CD4-positive, CD25-positive, alpha-beta regulatory T cell (primary cell): ENCODE measurements at regions not wholly inside any gene's neighbourhood (a gene's known extent, or its start where the extent isn't known, plus 50 kb on each side); places are given as distances from the start of the nearest gene placed in this dataset.

Source experiments
- ATAC-seq, 2 donors: fragments of 150-1000 bp; cut with Tn5 transposase; one replicate each; pipeline ENCODE4 v1.10.0; 2021; ENCODE audit warnings: low read depth in 2 of 2, moderate number of reproducible peaks in 2 of 2, moderate library complexity in 1 of 2
- DNase-seq, 3 donors: peaks; one replicate each; pipeline versions ENCODE4 v3.0.0 to v3.0.0-alpha.2; 2012 to 2022; ENCODE audit warnings: mixed read lengths in 1 of 3
- H3K27ac ChIP-seq: one replicate; pipeline ENCODE4 v1.7.0; 2013; ENCODE audit warnings: mild to moderate bottlenecking, low read length; ENCODE audit not compliant: insufficient read depth, poor library complexity, severe bottlenecking
- H3K27me3 ChIP-seq: one replicate; pipeline ENCODE4 v1.7.0; 2013; ENCODE audit warnings: low read length; ENCODE audit not compliant: control insufficient read depth, insufficient read depth
- H3K36me3 ChIP-seq: one replicate; pipeline ENCODE4 v1.7.0; 2013; ENCODE audit warnings: mild to moderate bottlenecking, low read length, moderate library complexity; ENCODE audit not compliant: control insufficient read depth, insufficient read depth
- H3K4me1 ChIP-seq: 2 replicates; pipeline ENCODE4 v1.7.0; 2013; ENCODE audit warnings: mild to moderate bottlenecking, low read length; ENCODE audit not compliant: insufficient read depth, control insufficient read depth, poor library complexity, severe bottlenecking
- H3K4me3 ChIP-seq: one replicate; pipeline ENCODE4 v1.7.0; 2013; ENCODE audit warnings: low read depth, mild to moderate bottlenecking, low read length, moderate library complexity
- H3K9me3 ChIP-seq, 2 experiments: 1 replicate in 1 of 2; 2 replicates in 1 of 2; pipeline ENCODE4 v1.7.0; 2013; ENCODE audit warnings: low read length in 2 of 2, mild to moderate bottlenecking in 1 of 2, moderate library complexity in 1 of 2; ENCODE audit not compliant: control insufficient read depth in 2 of 2
- H3K27ac Mint-ChIP-seq, 3 donors: one replicate each; pipeline ENCODE4 v1.8.0; 2020 to 2022; ENCODE audit warnings: mild to moderate bottlenecking in 3 of 3, mixed read lengths in 3 of 3, moderate library complexity in 2 of 3
- H3K27me3 Mint-ChIP-seq: one replicate; pipeline ENCODE4 v1.8.0; 2022; ENCODE audit warnings: mild to moderate bottlenecking, mixed read lengths
- H3K36me3 Mint-ChIP-seq: one replicate; pipeline ENCODE4 v1.8.0; 2020; ENCODE audit warnings: mixed read lengths
- H3K4me1 Mint-ChIP-seq, 4 donors: one replicate each; pipeline ENCODE4 v1.8.0; 2020 to 2022; ENCODE audit warnings: mixed read lengths in 4 of 4, mild to moderate bottlenecking in 1 of 4
- H3K4me3 Mint-ChIP-seq, 4 donors: one replicate each; pipeline ENCODE4 v1.8.0; 2020 to 2022; ENCODE audit warnings: mild to moderate bottlenecking in 4 of 4, mixed read lengths in 4 of 4, moderate library complexity in 3 of 4
- H3K9me3 Mint-ChIP-seq, 7 donors: one replicate each; pipeline ENCODE4 v1.8.0; 2020 to 2022; ENCODE audit warnings: mixed read lengths in 7 of 7, mild to moderate bottlenecking in 3 of 7, moderate library complexity in 2 of 7

DNA sequence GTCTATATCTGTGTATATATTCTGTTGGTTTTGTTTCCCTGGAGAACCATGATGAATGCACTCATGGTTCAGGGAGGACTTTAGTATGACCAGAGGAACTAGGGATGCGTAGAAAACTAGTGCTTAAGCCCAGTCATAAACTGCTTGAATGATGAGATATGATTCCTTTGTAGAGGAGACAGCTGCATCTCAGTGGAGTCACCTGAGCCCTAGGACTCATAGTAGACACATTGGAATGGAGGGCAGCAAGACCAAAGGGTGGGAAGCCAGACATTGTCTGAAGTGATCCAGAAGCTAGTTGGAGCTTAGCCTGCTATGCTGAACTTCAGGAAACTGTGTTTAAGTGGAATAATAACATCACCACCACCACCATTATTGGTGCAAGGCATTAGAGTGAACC, 89.5 kb upstream of the SPATA13 start:
- Mint-ChIP-seq H3K27ac (no peak overlapping the region), H3K27me3 (peaks cover 19% of the 10 kb centered on the region), H3K9me3 (no peaks in the 10 kb centered on the region), H3K4me1 (peaks cover 0 to 5% (median 0%) of the 10 kb centered on the region in 4 donors), H3K4me3 (no peak overlapping the region), H3K36me3 (no peaks in the 10 kb centered on the region)
- Histone ChIP-seq H3K4me1 (no peaks in the 10 kb centered on the region), H3K4me3 (no peak overlapping the region), H3K9me3 (no peaks in the 10 kb centered on the region), H3K27me3 (peaks cover 3% of the 10 kb centered on the region), H3K36me3 (no peaks in the 10 kb centered on the region), H3K27ac (no peak overlapping the region)
- DNase-seq: no peak
- ATAC-seq: no peak

DNA sequence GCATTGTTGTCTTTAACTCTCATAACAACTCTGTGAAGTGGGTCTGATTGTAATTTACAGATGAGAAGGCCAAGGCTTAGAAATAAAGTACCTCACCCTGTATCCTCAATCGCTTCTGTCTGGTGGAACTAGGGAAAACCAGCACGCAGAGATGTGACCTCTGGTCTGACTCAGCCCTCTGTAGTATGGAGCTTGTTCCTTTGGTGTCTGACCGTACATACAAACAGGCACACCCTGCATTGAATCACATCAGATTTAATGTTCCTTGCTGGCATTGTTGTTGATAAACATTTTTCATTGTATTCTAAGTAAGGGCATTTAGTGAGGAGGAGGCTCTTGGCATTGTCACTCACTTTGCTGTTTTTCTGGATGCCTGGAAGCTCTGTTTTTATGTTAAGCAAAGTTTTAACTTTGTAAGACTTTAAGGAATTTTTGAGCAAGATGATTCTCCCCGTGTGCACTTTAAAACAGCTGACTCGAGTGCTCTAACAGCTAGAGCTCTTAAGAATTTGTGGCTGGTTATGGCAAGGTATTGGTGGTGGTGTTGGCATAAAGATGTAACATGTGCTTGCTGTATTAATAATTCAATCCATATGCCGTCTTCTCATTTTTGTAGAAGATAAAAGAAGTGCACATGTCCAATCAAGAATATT, 89.0 kb upstream of the SPATA13 start:
- Histone ChIP-seq H3K27ac (no peak overlapping the region), H3K36me3 (no peaks in the 10 kb centered on the region), H3K4me3 (no peak overlapping the region), H3K4me1 (no peaks in the 10 kb centered on the region), H3K9me3 (no peaks in the 10 kb centered on the region), H3K27me3 (peaks cover 3% of the 10 kb centered on the region)
- no peak for DNase-seq
- no peak for ATAC-seq
- Mint-ChIP-seq H3K27ac (no peak overlapping the region), H3K4me3 (no peak overlapping the region), H3K27me3 (peaks cover 19% of the 10 kb centered on the region), H3K36me3 (no peaks in the 10 kb centered on the region), H3K9me3 (no peaks in the 10 kb centered on the region), H3K4me1 (peaks cover 0 to 8% (median 2%) of the 10 kb centered on the region in 4 donors)

DNA sequence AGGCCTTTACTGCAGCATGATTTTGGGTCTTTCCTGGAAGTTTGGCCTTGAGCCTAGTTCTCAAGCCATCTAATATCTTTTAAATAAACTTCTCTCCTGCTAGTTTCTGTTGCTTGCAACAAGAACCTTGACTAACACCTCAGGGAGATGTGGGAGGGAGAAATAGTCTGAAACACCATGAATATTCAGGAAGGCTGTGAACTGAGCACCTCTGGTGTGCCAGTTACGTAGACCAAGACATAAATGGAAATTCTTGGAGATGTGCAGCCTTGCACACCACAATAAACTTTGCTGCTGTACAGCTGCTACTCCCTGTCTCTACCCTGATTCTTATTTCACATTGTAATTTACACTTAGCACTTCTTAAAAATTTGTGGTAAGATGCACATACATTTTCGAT, 86.9 kb upstream of the SPATA13 start:
- Mint-ChIP-seq H3K36me3 (no peaks in the 10 kb centered on the region), H3K4me3 (no peak overlapping the region), H3K27ac (no peak overlapping the region), H3K9me3 (no peaks in the 10 kb centered on the region), H3K4me1 (peaks cover 0 to 10% (median 2%) of the 10 kb centered on the region in 4 donors), H3K27me3 (peaks cover 16% of the 10 kb centered on the region)
- DNase-seq (no peak), ATAC-seq (no peak)
- H3K4me3 ChIP-seq: no peak overlapping the region
- H3K27ac ChIP-seq: no peak overlapping the region
- H3K36me3 ChIP-seq: no peaks in the 10 kb centered on the region
- no peaks in the 10 kb centered on the region for H3K9me3 ChIP-seq
- H3K27me3 ChIP-seq: peaks cover 3% of the 10 kb centered on the region
- no peaks in the 10 kb centered on the region for H3K4me1 ChIP-seq

DNA sequence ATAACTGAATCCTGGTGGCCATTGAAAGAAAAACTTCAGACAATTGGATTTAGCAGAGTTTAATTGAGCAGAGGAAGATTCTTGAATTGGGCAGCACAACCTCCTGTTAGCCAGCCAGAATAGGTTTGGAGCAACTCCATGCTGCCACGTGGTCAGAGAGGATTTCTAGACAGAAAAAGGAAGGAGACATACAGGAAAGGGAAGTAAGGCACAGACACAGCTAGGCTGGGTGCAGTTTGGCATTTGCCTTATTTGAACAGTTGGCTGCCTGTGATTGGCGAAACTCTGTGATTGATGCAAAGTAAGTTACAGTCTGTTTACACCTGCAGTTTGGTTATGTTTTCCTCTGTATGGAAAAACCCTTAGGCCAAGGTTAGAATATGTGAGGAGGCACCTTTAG, 85.8 kb upstream of the SPATA13 start:
- Mint-ChIP-seq H3K27ac (no peak overlapping the region), H3K9me3 (no peaks in the 10 kb centered on the region), H3K4me1 (peaks cover 0 to 6% (median 2%) of the 10 kb centered on the region in 4 donors), H3K27me3 (peaks cover 16% of the 10 kb centered on the region), H3K36me3 (no peaks in the 10 kb centered on the region), H3K4me3 (no peak overlapping the region)
- Histone ChIP-seq H3K9me3 (no peaks in the 10 kb centered on the region), H3K4me1 (no peaks in the 10 kb centered on the region), H3K27ac (no peak overlapping the region), H3K27me3 (peaks cover 3% of the 10 kb centered on the region), H3K4me3 (no peak overlapping the region), H3K36me3 (no peaks in the 10 kb centered on the region)
- no peak for ATAC-seq
- DNase-seq: no peak

DNA sequence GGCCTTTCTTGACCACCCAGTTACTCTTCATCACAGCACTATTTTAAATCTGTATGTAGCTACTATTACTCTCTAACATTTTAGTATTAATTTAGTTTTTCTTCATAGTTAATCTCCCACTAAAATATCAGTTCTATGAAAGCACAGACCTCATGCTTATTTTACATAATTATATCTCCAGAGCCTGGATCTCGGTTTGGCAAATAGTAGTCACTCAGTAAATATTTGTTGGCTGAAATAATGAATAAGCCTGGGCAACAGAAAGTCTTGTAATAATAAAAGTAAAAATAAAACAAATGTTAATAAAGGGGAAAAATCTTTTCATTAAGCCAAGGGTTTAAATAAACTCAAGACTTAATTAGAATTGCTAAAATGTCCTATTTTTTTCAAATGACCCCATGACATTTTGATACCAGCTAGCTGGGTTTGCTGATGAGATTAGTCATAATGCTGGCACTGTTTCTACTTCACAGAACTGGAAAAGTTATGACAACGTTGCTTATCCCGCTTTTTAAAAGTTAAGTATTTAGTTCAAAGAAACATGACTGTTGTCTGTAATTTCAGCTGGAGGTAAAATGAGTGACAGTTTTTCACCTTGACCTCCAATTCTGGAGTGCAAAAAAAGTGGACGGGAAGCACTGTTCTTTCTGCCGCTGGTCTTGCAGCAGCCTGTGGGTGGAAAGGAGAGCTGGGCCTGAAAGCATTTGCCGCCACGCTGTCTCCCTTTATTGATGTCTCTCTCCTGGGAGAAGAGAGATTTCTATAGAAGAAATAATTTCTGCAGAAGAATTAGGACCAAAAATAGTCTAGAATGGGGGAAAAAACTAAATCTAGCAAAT, 85.2 kb upstream of the SPATA13 start:
- Mint-ChIP-seq H3K9me3 (no peaks in the 10 kb centered on the region), H3K36me3 (no peaks in the 10 kb centered on the region), H3K27ac (no peak overlapping the region), H3K4me1 (peaks cover 0 to 6% (median 2%) of the 10 kb centered on the region in 4 donors), H3K27me3 (peaks cover 15% of the 10 kb centered on the region), H3K4me3 (no peak overlapping the region)
- H3K36me3 ChIP-seq: no peaks in the 10 kb centered on the region
- DNase-seq: no peak
- H3K9me3 ChIP-seq: no peaks in the 10 kb centered on the region
- no peak overlapping the region for H3K27ac ChIP-seq
- H3K4me3 ChIP-seq: no peak overlapping the region
- no peaks in the 10 kb centered on the region for H3K27me3 ChIP-seq
- no peaks in the 10 kb centered on the region for H3K4me1 ChIP-seq
- ATAC-seq: no peak

DNA sequence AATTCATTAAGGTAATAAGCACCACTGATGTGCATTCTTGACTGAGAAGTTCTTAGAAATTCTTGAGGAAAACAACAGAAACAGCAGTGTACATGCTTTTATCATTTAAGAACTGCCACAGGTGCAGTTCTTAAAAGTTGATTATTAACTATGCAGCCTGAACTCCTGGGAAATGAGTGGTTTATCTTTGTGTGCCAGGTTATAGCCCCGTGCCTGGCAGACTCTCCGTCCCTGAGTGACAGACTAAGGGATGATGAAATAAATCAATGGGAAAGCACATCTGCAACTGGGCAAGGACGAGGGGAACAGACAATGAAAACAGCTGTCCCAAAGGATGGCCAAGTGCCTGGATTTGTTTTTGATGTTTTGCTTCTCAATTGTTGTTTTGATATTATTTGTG, 84.4 kb upstream of the SPATA13 start:
- ATAC-seq: no peak

DNA sequence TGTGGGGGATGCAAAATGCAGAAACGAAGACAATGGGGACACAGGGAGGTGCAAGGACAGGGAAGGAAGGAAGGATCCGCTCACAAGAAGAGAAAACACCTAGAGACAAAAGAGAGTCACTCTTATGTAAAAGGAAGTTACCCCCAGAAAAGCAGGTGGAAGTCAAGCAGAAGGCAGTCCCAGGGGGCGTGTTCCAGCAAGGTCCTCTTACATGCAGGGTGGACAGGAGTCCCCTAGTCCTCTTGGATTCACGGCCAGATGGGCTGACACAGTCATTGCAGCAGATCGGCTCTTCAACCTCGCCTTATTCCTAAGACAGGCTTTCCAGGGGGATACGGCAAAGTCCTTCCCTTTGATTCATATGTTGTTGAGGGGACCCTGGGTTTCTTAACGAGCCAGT, 83.9 kb upstream of the SPATA13 start:
- H3K27ac ChIP-seq: no peak overlapping the region
- no peak overlapping the region for H3K4me3 ChIP-seq
- Mint-ChIP-seq H3K4me3 (no peak overlapping the region), H3K9me3 (no peaks in the 10 kb centered on the region), H3K36me3 (no peaks in the 10 kb centered on the region), H3K27ac (no peak overlapping the region), H3K4me1 (peaks cover 0 to 6% (median 2%) of the 10 kb centered on the region in 4 donors), H3K27me3 (peaks cover 13% of the 10 kb centered on the region)
- ATAC-seq (no peak), DNase-seq (no peak)
- no peaks in the 10 kb centered on the region for H3K27me3 ChIP-seq
- no peaks in the 10 kb centered on the region for H3K4me1 ChIP-seq
- no peaks in the 10 kb centered on the region for H3K9me3 ChIP-seq
- H3K36me3 ChIP-seq: no peaks in the 10 kb centered on the region

More for the DNA sequence above, 84.4 kb upstream of the SPATA13 start:
- Histone ChIP-seq H3K36me3 (no peaks in the 10 kb centered on the region), H3K4me3 (no peak overlapping the region), H3K4me1 (no peaks in the 10 kb centered on the region), H3K9me3 (no peaks in the 10 kb centered on the region), H3K27me3 (no peaks in the 10 kb centered on the region), H3K27ac (no peak overlapping the region)
- no peak for DNase-seq
- no peaks in the 10 kb centered on the region for H3K36me3 Mint-ChIP-seq
- no peaks in the 10 kb centered on the region for H3K9me3 Mint-ChIP-seq
- no peak overlapping the region for H3K4me3 Mint-ChIP-seq
- H3K4me1 Mint-ChIP-seq: peaks cover 0 to 6% (median 2%) of the 10 kb centered on the region in 4 donors
- no peak overlapping the region for H3K27ac Mint-ChIP-seq
- peaks cover 15% of the 10 kb centered on the region for H3K27me3 Mint-ChIP-seq

DNA sequence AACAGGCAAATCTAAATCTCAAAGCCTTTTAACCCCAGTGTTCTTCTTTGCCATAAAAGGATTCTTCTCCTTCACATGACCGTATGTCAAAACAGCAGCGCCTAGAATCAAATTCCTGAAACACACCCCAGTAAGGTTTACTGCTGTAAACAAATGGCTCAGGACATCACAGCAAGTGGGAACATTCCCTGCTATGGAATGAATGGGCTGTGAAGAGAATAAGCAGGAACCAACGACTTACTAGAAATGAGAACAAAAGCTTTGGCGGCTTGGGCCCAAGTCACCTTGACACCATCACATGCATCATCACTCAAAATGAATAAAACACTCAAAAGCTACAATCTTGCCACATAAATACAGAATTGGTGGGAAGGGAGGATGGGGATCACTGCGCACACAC, 80.4 kb upstream of the SPATA13 start:
- Histone ChIP-seq H3K4me1 (no peaks in the 10 kb centered on the region), H3K36me3 (no peaks in the 10 kb centered on the region), H3K9me3 (no peaks in the 10 kb centered on the region), H3K27me3 (no peaks in the 10 kb centered on the region), H3K4me3 (no peak overlapping the region), H3K27ac (no peak overlapping the region)
- Mint-ChIP-seq H3K27me3 (peaks cover 9% of the 10 kb centered on the region), H3K4me3 (no peak overlapping the region), H3K9me3 (no peaks in the 10 kb centered on the region), H3K4me1 (peaks cover 0 to 6% (median 2%) of the 10 kb centered on the region in 4 donors), H3K27ac (no peak overlapping the region), H3K36me3 (no peaks in the 10 kb centered on the region)
- ATAC-seq (no peak), DNase-seq (no peak)
